Tibial nerve (tissue), 4 donors: ENCODE measurements at regions not wholly inside any gene's neighbourhood (a gene's known extent, or its start where the extent isn't known, plus 50 kb on each side); places are given as distances from the start of the nearest gene placed in this dataset.

Experiments used
- EP300 ChIP-seq, 2 donors: sonication (generic); formaldehyde crosslinking; IDR thresholded peaks; one replicate each; pipeline ENCODE4 v1.6.1; 2017; ENCODE audit warnings: antibody characterized with exemption in 2 of 2, mild to moderate bottlenecking in 1 of 2
- POLR2A ChIP-seq, 2 donors: fragments of 450-650 bp; IDR thresholded peaks; one replicate each; pipeline ENCODE4 v1.6.1; 2017; ENCODE audit warnings: antibody characterized with exemption in 2 of 2, mild to moderate bottlenecking in 2 of 2, moderate library complexity in 2 of 2
- TF ChIP-seq, protein P1 (sequence below), 5 experiments: fragments of 200-600 bp in 3 of 5; fragments of 450-650 bp in 2 of 5; sonication (generic) in 3 of 5; IDR thresholded peaks; one replicate each; pipeline ENCODE4 v1.5.1; 2016 to 2019; ENCODE audit warnings: antibody characterized with exemption in 5 of 5, mild to moderate bottlenecking in 3 of 5, moderate library complexity in 2 of 5

DNA sequence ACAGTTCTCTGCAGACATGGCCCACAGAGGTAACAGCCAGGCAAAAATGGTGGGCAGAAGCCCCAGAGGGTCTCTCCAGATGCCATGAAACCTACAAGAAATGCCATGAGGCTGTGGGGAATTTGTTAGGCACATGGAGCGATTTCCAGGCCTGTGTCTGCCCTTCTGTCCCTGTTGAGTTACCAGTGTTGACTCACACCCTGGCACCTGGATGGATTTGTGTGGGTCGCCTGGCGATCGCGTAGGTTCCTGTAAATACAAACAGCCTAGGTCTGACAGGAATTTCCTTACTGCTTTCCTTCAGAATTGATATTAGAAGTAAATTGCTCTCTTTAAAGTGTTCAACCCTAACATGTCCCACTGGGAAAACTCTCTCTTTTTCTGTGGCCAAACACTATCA lies 164.9 kb upstream of the EEPD1 start:
- TF ChIP-seq EP300 (IDR thresholded peaks at IDR 0.05) (peak in 1 of 2 donors; percentile 7), POLR2A (IDR thresholded peaks at IDR 0.05) (no peak)
- TF ChIP-seq, protein P1, sequence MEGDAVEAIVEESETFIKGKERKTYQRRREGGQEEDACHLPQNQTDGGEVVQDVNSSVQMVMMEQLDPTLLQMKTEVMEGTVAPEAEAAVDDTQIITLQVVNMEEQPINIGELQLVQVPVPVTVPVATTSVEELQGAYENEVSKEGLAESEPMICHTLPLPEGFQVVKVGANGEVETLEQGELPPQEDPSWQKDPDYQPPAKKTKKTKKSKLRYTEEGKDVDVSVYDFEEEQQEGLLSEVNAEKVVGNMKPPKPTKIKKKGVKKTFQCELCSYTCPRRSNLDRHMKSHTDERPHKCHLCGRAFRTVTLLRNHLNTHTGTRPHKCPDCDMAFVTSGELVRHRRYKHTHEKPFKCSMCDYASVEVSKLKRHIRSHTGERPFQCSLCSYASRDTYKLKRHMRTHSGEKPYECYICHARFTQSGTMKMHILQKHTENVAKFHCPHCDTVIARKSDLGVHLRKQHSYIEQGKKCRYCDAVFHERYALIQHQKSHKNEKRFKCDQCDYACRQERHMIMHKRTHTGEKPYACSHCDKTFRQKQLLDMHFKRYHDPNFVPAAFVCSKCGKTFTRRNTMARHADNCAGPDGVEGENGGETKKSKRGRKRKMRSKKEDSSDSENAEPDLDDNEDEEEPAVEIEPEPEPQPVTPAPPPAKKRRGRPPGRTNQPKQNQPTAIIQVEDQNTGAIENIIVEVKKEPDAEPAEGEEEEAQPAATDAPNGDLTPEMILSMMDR (IDR thresholded peaks at IDR 0.05): no peak
